HG03066 (cell line): ENCODE measurements at regions not wholly inside any gene's neighbourhood (a gene's known extent, or its start where the extent isn't known, plus 50 kb on each side); places are given as distances from the start of the nearest gene placed in this dataset.

Source experiments
- ATAC-seq: cut with Tn5 transposase; IDR thresholded peaks from one replicate; pipeline ENCODE4 v1.9.1; 2021; ENCODE audit warnings: low read depth; ENCODE audit not compliant: unreplicated experiment

DNA sequence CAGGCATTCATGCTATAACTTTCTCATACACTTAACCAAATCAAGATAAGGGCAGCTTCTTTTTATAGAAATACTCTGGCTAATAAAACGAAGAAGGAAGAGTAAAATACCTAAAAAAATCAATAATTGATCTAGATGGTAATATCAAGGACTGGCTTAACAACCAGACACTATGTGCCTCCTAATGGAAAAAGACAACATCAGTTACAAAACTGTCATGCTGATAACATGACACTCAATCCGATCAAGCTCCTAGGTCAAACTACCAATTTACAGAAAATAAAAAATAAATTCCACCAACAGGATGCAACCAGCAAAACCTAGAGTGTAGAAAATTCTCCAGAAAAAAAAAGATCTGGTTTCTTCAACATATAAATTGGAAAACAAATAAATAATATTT is 634.6 kb downstream of the IGSF11 start:
- no peak for ATAC-seq

DNA sequence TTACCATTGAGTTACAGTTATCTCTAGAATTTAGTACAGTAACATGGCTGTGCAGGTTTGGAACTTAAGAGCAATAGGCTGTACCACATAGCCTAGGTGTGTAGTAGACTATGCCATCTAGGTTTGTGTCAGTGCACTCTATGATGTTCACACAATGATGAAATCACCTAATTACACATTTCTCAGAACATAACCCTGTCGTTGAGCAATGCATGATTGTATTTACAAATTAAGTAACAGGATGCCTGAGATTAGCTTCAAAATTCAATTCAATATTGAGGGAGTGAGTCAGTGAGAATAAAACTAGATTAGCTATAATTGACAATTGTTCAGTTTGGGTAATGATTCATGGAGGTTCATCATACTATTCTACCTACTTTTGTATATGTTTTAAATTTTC is 633.8 kb downstream of the IGSF11 start:
- no peak for ATAC-seq

DNA sequence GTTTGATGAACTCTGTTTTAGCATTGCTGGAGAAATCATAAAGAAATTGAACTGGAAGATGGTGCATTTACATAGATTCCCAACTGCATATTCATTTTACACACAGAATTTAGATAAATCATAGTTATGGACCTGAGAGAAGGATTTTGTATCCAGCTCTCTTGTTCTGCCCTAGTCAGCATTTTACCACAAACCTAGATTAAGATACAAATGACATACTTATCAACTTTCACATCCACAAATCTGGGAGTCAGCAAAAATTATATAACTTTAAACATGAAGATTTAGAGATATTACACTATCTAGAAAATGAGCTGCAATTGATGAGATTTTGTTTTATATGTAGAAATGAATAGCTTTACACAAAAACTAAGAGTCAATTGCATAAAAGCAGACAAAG is 632.8 kb downstream of the IGSF11 start:
- no peak for ATAC-seq

DNA sequence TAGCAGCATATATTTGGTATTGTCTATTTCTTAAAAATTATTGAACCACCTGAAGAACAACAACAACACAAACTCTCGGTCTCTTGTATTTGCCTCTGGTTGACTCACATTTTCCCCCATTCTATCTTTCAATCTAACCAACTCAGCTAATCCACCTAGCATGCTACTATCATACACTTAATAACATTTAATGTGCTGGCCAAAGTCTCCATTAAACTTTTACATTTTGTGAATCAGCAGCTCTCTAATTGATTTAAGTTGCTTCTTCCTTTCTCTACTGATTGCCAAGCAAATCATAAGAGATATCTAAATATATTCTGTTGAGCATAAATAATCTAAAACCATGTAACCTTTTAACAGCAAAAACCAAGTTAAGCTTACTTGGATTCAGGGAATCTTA is 631.7 kb downstream of the IGSF11 start:
- ATAC-seq = no peak

DNA sequence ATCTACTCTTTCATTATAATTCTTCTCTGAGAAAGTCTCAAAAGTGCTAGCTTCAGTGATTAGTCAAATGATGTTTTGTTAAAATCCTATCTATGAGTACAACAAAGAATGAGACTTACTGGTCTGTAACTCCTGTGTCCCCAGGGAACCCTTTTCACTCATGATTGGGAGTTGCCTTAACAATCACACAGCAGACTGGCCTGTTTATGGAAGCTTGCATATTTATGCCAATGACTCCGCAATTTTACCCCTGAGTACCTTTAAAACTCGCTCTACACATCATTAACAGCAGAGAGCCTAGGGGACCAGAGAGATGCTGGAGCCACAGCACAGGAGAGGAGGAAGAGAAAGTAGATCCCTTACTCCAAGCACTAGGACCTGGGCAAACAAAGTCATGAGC is 628.1 kb downstream of the IGSF11 start:
- no peak for ATAC-seq

DNA sequence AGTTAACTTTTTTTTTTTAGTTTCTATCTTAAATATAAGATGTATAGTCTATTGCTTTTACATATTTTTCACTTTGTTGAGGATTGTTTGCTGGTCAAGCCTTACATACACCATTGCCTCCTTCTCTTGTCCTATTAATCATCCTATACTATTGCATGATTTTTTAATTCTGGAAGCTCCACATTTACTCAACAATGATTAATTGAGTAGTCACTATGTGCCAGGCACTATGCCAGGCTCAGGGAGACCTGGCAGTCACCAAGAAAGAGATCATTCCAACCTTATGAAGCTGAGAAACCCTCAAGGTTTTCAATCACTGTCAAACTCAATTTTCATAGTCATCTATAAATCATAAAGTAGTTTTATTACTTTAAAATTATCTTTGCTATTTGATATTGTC is 626.2 kb downstream of the IGSF11 start:
- ATAC-seq = no peak

DNA sequence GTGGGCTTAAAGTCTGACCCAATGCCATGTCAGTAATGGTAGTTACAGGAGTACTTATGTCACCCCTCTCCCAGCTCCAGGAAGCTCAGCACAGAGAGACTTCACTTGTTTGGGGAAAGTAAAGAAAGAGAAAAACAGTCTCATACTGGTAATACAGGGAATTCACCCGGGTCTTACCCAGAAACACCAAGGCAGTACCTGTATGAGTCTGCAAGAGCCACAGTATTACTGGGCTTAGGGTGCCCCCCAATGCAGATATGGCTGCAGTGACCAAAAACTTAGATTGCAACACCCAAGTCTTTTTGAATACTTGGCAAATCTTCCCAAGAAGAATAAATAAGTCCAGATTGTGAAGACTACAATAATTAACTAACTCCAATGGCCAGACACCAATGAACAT is 622.1 kb downstream of the IGSF11 start:
- no peak for ATAC-seq

DNA sequence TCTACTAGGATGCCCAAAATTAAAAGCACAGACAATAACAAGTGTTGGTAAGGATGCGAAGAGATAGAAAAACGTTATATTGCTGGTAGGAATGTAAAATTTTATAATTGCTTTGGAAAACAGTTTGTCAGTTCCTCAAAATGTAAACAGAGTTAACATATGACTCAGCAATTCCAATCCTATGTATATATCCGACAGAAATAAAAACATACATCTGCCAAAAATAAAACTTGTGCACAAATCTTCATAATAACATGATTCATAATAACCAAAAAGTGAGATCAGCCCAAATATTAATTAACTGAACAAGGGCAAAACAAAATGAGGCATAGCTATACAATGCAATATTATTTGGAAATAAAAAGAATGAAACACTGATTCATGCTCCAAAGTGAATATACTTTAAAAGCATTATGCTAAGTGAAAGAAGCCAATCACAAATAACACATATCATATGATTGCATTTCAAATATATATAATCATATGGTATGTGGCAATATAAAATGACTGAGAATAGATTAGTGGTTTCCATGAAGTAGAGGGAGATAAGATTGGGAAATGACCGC is 609.3 kb downstream of the IGSF11 start:
- ATAC-seq = no peak

DNA sequence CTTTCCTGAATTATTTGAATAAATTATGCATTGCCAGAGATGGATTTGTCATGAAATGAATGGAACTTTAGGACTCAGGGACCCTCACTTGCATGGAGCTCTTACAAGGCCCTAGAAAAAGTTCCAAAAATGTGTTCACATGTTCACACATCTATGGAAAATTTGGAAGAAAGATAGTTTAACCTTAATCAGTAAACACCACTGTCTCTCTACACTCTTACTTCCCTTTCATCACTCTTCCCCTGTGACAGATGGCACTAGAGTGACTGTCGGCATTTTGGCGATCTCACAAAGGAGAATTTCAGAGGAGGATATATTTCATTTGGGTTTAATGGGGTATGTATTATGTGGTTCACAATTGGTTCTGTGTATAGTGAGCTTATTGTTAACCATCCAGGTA is 600.8 kb downstream of the IGSF11 start:
- no peak for ATAC-seq

DNA sequence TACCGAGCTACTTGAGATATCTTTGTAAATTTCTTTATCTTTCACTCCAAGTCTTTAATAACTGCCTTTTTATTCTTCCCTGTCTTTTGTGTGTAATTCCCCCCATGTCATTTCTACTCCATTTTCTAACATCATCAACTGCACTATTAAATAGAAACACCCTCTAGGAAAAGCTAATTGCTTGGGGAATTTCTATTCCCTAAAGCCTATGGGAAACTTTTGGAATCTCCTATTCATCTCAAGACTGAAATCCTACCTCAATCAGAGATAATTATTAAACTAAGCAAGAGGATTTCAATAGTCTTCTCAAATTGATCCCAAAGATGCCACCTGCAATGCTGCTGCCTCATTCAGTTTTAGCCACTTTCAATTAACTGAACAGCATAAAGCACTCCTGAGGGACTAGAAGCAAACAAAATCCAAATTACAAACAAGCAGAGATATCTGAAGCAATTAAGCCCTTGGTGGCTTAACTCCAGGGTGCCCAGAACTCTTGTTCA is 598.7 kb downstream of the IGSF11 start:
- no peak for ATAC-seq

DNA sequence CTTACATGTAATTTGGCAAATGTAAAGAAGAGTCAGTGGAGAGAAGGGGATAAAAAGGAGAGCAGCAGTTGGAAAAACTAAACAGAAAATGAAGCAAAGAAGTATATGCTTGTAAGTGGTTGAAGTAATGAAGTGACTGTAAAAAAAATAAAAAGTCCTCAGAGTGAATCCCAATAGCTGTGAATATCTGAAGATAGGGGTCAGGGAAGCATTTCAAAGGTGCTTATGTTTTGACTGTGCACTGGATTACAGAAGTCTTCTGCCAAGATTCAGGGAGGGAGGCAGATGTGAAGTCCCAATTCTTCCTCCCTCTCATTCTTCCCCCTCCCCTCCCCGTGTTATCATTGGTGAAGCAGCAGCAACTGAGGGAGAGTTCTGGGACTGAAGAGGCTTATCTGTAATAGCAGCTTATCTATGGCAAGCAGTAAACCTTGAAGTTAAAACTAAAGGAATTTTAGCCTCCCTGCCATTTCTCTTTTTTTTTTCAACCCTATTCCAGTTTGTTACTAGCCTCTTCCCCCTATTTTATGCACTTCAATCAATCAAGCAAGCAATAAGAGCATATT is 597.9 kb downstream of the IGSF11 start:
- no peak for ATAC-seq

DNA sequence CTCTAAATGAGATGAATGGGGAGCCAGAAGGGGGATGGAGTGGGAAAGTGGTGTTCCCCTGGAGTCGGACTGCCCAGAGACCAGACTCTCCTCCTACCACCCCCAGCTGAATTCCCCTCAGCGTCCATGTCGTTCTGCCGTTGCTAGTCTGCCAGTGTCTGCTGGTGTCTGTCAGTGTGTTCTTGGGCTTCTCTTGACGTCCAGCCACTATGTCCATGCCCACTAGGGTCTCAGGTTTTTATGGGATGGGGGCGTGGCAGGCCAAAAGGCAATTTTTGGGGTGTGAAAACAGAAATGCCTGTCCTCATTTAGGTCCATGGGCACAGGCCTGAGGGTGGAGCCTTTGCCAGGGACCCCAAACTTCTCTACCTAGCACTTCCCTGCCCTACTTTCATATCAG is 589.6 kb downstream of the IGSF11 start:
- ATAC-seq = no peak

DNA sequence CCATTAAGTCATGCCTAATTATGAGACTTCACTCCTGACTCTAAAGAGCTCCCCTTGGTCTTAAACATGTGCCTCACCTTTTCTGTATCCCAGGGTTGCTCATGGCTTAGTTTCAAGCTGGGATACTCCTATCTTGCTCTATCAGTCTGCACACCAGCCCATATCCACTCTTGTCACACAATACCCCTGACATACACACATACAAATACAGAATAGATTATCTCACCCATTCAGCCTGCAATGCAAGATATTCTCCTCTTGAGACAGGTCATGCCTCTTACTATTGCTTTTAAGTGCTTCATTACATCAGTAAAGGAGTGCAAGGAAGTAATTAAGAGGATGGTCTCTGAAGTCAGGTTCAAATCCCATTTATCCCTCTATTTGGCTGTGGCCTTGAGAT is 587.3 kb downstream of the IGSF11 start:
- ATAC-seq = no peak

DNA sequence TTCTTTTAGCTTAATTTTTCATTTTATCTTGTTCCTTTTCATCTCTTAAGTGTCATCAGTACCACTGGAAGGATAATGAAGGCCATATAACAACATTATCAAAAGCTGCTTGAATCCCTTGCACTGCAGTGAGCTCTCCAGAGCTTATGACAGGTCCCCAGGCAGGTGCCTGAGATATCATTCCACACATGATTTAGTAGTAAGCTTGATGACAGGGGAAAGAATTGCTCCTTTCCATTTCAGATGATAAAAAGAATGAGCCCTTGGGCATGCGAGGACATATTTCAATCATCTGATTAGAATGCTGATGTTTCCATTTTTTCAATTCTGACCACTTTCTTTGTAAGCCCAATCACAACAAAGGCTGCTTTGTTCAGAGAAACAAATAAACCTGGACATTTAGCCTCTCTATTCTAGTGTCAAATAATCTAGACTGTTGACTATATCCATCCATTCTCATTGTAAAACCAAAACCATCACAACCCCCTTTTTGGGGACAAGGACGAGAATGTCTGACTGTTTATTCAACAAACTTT is 567.8 kb downstream of the IGSF11 start:
- no peak for ATAC-seq

DNA sequence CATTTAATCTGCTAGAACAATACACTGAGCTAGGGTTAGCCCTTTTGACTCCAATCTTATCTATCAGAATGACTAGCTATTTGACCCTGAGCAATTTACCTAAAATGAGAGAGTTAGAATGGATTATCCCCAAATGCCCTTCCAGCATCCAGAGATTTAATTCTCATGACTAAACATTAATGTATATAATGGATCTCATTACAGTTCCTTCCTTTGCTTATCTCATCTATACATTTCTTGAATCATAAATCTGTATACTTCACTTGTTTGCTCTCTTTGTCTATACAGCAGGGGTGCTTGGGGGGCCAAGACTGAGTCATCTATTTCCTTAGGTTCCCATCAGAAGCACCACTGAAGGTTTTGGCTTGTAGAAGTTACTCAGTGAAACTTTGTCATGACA is 565.8 kb downstream of the IGSF11 start:
- no peak for ATAC-seq

DNA sequence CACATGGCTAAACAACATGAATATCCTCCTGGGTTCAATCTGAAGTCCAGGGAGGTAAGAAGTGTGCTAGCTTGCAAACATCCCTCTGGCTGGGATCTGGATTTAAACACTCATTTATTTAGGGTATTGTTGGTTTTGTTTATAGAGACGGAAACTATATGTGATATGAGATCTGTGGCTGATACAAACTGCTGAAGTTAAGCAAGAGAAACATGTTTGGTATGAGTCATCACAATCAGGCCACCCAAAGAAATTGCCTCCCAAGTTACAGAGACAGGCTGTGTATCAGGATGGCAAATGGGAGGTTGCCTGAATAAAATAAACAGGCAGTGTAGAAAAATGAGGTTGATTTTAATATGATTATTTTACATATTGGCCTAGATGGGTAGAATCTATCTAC is 562.1 kb downstream of the IGSF11 start:
- ATAC-seq = no peak

DNA sequence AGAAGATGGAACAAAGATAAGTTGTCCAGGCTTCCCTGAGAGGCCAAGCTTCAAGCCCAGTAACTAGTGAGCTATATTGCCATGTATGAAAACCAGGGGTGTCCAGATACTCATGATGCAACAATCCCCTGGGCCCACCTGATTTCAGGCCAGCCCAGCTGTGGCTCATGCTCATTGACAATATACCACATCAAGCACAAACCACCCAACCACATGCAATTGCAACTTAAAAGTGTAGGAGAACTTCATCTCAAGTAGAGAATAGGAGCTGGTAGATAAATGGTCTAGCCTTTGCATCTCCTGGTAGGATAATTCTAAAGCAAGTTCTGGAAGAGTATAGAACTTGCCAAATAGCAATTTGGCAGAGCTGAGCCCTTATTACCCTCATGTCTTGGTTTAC is 561.3 kb downstream of the IGSF11 start:
- no peak for ATAC-seq

DNA sequence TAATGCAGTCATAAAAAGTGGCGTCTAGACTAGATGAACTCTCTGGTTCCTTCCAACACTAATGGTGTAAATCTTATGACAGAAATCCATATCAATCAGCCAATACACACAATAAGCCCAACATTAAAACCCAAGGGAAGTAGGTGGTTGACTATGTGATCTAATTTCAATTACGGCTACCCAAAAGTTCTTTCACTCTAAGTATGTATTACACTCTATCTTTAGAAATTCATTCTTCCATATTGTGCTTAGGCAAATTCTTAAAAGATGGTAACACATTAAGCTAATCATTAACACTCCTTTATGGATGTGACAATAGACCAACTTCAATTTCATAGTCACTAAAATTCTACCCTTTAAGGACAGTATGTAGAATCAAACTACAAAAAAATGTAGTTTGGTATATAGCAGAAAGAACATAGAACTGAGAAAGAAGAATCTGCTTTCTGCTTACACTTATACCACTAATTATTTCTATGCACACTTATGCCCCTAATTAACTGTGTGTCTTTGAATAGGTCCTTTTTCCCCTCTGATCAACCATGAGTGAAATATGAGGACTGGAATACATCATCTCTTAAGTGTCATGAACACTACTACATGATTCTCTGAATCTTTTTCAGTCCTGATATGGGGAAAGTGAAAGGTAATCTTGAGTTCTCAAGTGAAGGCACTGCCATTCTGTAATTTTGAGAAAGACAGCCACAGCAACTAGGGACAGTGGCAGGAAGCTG is 557.6 kb downstream of the IGSF11 start:
- ATAC-seq = no peak

DNA sequence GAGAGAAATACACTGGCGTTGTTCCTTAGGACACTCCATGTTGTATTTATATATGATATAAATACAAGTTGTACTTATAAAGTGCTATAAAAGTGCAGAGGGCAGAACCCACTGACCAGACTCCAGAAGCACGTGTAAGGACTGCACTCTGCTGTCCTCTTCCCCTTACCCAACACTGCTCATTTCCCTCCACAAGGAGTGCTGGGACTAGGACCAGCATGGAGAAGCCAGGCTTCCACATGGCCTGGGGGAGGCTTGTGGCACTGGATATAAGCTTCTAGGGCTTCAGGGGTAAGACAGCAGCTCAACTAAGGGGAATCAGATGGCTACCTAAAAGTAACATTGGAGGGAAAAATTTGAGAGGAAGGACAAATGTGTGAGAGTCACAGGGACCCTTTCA is 556.9 kb downstream of the IGSF11 start:
- no peak for ATAC-seq

DNA sequence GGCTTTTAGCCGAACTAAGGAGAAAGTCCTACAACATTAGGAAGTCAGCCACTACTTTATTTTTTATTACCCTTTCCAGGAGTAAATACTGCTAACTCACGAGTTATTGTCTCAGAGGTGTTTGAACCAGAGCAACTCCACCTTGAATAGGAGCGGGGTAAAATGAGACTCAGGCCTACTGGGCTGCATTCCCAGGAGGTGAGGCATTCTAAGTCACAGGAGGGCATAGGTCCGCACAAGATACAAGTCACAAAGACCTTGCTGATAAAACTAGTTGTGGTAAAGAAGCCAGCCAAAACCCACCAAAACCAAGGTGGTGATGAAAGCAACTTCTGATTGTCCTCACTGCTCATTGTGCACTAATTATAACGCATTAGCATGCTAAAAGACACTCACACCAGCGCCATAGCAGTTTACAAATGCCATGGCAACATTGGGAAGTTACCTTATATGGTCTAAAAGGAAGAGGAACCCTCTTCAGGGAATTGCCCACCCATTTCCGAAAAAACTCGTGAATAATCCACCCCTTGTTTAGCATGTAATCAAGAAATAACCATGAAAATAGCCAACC is 555.9 kb downstream of the IGSF11 start:
- ATAC-seq = no peak

DNA sequence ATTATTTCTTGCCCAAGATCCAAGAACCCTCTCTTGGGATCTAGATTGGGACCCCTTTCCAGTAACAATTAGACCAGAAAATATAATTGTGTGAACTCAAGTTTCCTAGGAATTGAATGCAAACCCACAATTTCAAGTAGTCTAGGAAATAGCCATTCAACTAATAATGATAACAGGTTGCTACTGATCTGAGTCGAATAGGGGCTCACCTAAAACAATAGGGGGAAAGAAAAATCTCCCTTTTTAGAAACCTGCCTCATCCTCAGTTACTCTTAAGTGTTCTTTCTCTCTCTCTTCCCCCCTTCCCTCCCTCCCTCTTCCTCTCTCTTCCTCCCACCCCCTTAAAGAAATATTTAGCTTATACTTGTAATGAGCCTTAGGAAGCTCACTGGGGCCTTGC is 555.3 kb downstream of the IGSF11 start:
- no peak for ATAC-seq
